ENCODE measurements at regions not wholly inside any gene's neighbourhood (a gene's known extent, or its start where the extent isn't known, plus 50 kb on each side); places are given as distances from the start of the nearest gene placed in this dataset.

GRCh38 chr2:122414902-122415301, 659.5 kb downstream of the TSN start:
- no peak for FAIRE-seq
- no peak for DNase-seq (ENCODE audit: insufficient read length)

GRCh38 chr2:122417114-122417513, 661.7 kb downstream of the TSN start:
- TF ChIP-seq POLR2AphosphoS5 (IDR thresholded peaks at IDR 0.05; ENCODE audit: low read depth, low read length) (no peak), POLR2A (IDR thresholded peaks at IDR 0.05; ENCODE audit: low read depth, low read length) (no peak), TAF1 (IDR thresholded peaks at IDR 0.05; ENCODE audit: borderline replicate concordance, low read depth, low read length) (no peak)
- no peak for DNase-seq (ENCODE audit: insufficient read length)
- FAIRE-seq, result no peak

More at GRCh38 chr2:122414902-122415301, 659.5 kb downstream of the TSN start:
- no peak for TF ChIP-seq TAF1 (IDR thresholded peaks at IDR 0.05; ENCODE audit: borderline replicate concordance, low read depth, low read length)
- TF ChIP-seq POLR2AphosphoS5 (IDR thresholded peaks at IDR 0.05; ENCODE audit: low read depth, low read length), result no peak
- no peak for TF ChIP-seq POLR2A (IDR thresholded peaks at IDR 0.05; ENCODE audit: low read depth, low read length)

- DNase-seq (ENCODE audit: insufficient read length) (no peak), FAIRE-seq (no peak)
- TF ChIP-seq POLR2AphosphoS5 (IDR thresholded peaks at IDR 0.05; ENCODE audit: low read depth, low read length) (no peak), POLR2A (IDR thresholded peaks at IDR 0.05; ENCODE audit: low read depth, low read length) (no peak), TAF1 (IDR thresholded peaks at IDR 0.05; ENCODE audit: borderline replicate concordance, low read depth, low read length) (no peak)
Observed at GRCh38 chr2:122421775-122422174, 666.3 kb downstream of the TSN start.

GRCh38 chr2:122422384-122422991, 667.0 kb downstream of the TSN start:
- TF ChIP-seq POLR2A (IDR thresholded peaks at IDR 0.05; ENCODE audit: low read depth, low read length), result no peak
- no peak for TF ChIP-seq TAF1 (IDR thresholded peaks at IDR 0.05; ENCODE audit: borderline replicate concordance, low read depth, low read length)
- TF ChIP-seq POLR2AphosphoS5 (IDR thresholded peaks at IDR 0.05; ENCODE audit: low read depth, low read length), result no peak
- DNase-seq (ENCODE audit: insufficient read length) (no peak), FAIRE-seq (no peak)

GRCh38 chr2:122423934-122424333, 668.5 kb downstream of the TSN start:
- TF ChIP-seq POLR2AphosphoS5 (IDR thresholded peaks at IDR 0.05; ENCODE audit: low read depth, low read length) (no peak), POLR2A (IDR thresholded peaks at IDR 0.05; ENCODE audit: low read depth, low read length) (no peak), TAF1 (IDR thresholded peaks at IDR 0.05; ENCODE audit: borderline replicate concordance, low read depth, low read length) (no peak)
- FAIRE-seq, result peak; percentile 21
- no peak for DNase-seq (ENCODE audit: insufficient read length)

- DNase-seq (ENCODE audit: insufficient read length) (no peak), FAIRE-seq (no peak)
- TF ChIP-seq POLR2A (IDR thresholded peaks at IDR 0.05; ENCODE audit: low read depth, low read length) (no peak), POLR2AphosphoS5 (IDR thresholded peaks at IDR 0.05; ENCODE audit: low read depth, low read length) (no peak), TAF1 (IDR thresholded peaks at IDR 0.05; ENCODE audit: borderline replicate concordance, low read depth, low read length) (no peak)
Observed at GRCh38 chr2:122433123-122433754, 677.8 kb downstream of the TSN start.

- no peak for DNase-seq (ENCODE audit: insufficient read length)
- TF ChIP-seq POLR2A (IDR thresholded peaks at IDR 0.05; ENCODE audit: low read depth, low read length), result no peak
- TF ChIP-seq POLR2AphosphoS5 (IDR thresholded peaks at IDR 0.05; ENCODE audit: low read depth, low read length), result no peak
- no peak for TF ChIP-seq TAF1 (IDR thresholded peaks at IDR 0.05; ENCODE audit: borderline replicate concordance, low read depth, low read length)
- no peak for FAIRE-seq
Observed at GRCh38 chr2:122445003-122445402, 689.6 kb downstream of the TSN start.

GRCh38 chr2:122446761-122447160, 691.3 kb downstream of the TSN start:
- TF ChIP-seq POLR2AphosphoS5 (IDR thresholded peaks at IDR 0.05; ENCODE audit: low read depth, low read length) (no peak), POLR2A (IDR thresholded peaks at IDR 0.05; ENCODE audit: low read depth, low read length) (no peak), TAF1 (IDR thresholded peaks at IDR 0.05; ENCODE audit: borderline replicate concordance, low read depth, low read length) (no peak)
- FAIRE-seq, result no peak
- no peak for DNase-seq (ENCODE audit: insufficient read length)

- TF ChIP-seq POLR2AphosphoS5 (IDR thresholded peaks at IDR 0.05; ENCODE audit: low read depth, low read length) (no peak), TAF1 (IDR thresholded peaks at IDR 0.05; ENCODE audit: borderline replicate concordance, low read depth, low read length) (no peak), POLR2A (IDR thresholded peaks at IDR 0.05; ENCODE audit: low read depth, low read length) (no peak)
- DNase-seq (ENCODE audit: insufficient read length) (no peak), FAIRE-seq (no peak)
Observed at GRCh38 chr2:122447237-122447636, 691.8 kb downstream of the TSN start.

GRCh38 chr2:122451040-122451439, 695.6 kb downstream of the TSN start:
- DNase-seq (ENCODE audit: insufficient read length), result no peak
- TF ChIP-seq POLR2AphosphoS5 (IDR thresholded peaks at IDR 0.05; ENCODE audit: low read depth, low read length) (no peak), TAF1 (IDR thresholded peaks at IDR 0.05; ENCODE audit: borderline replicate concordance, low read depth, low read length) (no peak), POLR2A (IDR thresholded peaks at IDR 0.05; ENCODE audit: low read depth, low read length) (no peak)
- peak; percentile 65 for FAIRE-seq

- no peak for TF ChIP-seq POLR2A (IDR thresholded peaks at IDR 0.05; ENCODE audit: low read depth, low read length)
- TF ChIP-seq TAF1 (IDR thresholded peaks at IDR 0.05; ENCODE audit: borderline replicate concordance, low read depth, low read length), result no peak
- no peak for TF ChIP-seq POLR2AphosphoS5 (IDR thresholded peaks at IDR 0.05; ENCODE audit: low read depth, low read length)
- no peak for DNase-seq (ENCODE audit: insufficient read length)
- FAIRE-seq, result no peak
Observed at GRCh38 chr2:122451697-122452096, 696.2 kb downstream of the TSN start.

- TF ChIP-seq POLR2AphosphoS5 (IDR thresholded peaks at IDR 0.05; ENCODE audit: low read depth, low read length) (no peak), POLR2A (IDR thresholded peaks at IDR 0.05; ENCODE audit: low read depth, low read length) (no peak), TAF1 (IDR thresholded peaks at IDR 0.05; ENCODE audit: borderline replicate concordance, low read depth, low read length) (no peak)
- no peak for FAIRE-seq
- no peak for DNase-seq (ENCODE audit: insufficient read length)
Observed at GRCh38 chr2:122469147-122469546, 713.7 kb downstream of the TSN start.
